Upper lobe of left lung (tissue), 4 donors: ENCODE measurements at regions not wholly inside any gene's neighbourhood (a gene's known extent, or its start where the extent isn't known, plus 50 kb on each side); places are given as distances from the start of the nearest gene placed in this dataset.

ENCODE experiments used
- POLR2A ChIP-seq, 4 donors: fragments of 450-650 bp; IDR thresholded peaks; one replicate each; pipeline ENCODE4 v1.5.1; 2016 to 2017; ENCODE audit warnings: antibody characterized with exemption in 4 of 4, mild to moderate bottlenecking in 2 of 4
- TF ChIP-seq, protein P1 (sequence below), 6 experiments: fragments of 450-650 bp in 4 of 6; fragments of 200-600 bp in 2 of 6; sonication (generic) in 2 of 6; IDR thresholded peaks; one replicate each; pipeline ENCODE4 v1.5.1; 2016 to 2019; ENCODE audit warnings: antibody characterized with exemption in 6 of 6

DNA sequence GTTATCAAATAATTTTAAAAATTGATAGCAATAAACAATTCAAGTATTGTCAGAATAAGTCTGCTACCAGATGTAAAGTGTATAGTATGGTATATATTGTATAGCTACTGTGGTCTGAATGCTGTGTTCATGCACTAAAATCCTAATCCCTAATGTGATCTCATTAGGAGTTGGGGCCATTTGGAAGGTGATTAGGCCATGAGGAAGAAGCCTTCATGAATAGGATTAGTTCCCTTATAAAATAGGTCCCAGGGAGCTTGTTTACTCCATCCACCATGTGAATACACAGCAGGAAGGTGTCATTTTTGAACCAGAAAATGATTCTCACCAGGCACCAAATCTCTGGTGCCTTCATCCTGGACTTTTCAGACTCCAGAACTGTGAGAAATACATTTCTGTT lies 363.0 kb upstream of the CNTN5 start:
- TF ChIP-seq, protein P1, sequence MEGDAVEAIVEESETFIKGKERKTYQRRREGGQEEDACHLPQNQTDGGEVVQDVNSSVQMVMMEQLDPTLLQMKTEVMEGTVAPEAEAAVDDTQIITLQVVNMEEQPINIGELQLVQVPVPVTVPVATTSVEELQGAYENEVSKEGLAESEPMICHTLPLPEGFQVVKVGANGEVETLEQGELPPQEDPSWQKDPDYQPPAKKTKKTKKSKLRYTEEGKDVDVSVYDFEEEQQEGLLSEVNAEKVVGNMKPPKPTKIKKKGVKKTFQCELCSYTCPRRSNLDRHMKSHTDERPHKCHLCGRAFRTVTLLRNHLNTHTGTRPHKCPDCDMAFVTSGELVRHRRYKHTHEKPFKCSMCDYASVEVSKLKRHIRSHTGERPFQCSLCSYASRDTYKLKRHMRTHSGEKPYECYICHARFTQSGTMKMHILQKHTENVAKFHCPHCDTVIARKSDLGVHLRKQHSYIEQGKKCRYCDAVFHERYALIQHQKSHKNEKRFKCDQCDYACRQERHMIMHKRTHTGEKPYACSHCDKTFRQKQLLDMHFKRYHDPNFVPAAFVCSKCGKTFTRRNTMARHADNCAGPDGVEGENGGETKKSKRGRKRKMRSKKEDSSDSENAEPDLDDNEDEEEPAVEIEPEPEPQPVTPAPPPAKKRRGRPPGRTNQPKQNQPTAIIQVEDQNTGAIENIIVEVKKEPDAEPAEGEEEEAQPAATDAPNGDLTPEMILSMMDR (IDR thresholded peaks at IDR 0.05): no peak
- TF ChIP-seq POLR2A (IDR thresholded peaks at IDR 0.05): no peak
